GM23338 (cell line): ENCODE measurements at regions not wholly inside any gene's neighbourhood (a gene's known extent, or its start where the extent isn't known, plus 50 kb on each side); places are given as distances from the start of the nearest gene placed in this dataset.

Experiments
- ATAC-seq: fragments of 200-7000 bp; cut with Tn5 transposase; 3 replicates; pipeline ENCODE4 v1.9.1; 2020
- DNase-seq: peaks from one replicate; pipeline ENCODE4 v3.0.0-alpha.2; 2015; ENCODE audit warnings: low spot score
- H2AFZ ChIP-seq: fragments of 200-600 bp; sonication (generic); 2 replicates; pipeline ENCODE4 v1.8.0; 2016; ENCODE audit warnings: antibody characterized with exemption, mild to moderate bottlenecking, moderate library complexity
- H3F3A ChIP-seq: fragments of 200-600 bp; sonication (generic); replicated peaks from 2 replicates; pipeline ENCODE4 v1.8.0; 2017; ENCODE audit warnings: antibody characterized with exemption, mixed run types, low read depth
- H3K27ac ChIP-seq: fragments of 200-600 bp; sonication (generic); 2 replicates; pipeline ENCODE4 v1.6.1; 2016; ENCODE audit warnings: low read depth
- H3K27me3 ChIP-seq: fragments of 200-600 bp; sonication (generic); 2 replicates; pipeline ENCODE4 v1.8.0; 2016; ENCODE audit warnings: mild to moderate bottlenecking, mixed run types, moderate library complexity; ENCODE audit not compliant: insufficient read depth
- H3K36me3 ChIP-seq: fragments of 200-600 bp; sonication (generic); 2 replicates; pipeline ENCODE4 v1.8.0; 2016; ENCODE audit warnings: mild to moderate bottlenecking; ENCODE audit not compliant: insufficient read depth
- H3K4me1 ChIP-seq: fragments of 200-600 bp; sonication (generic); 2 replicates; pipeline ENCODE4 v1.8.0; 2016; ENCODE audit warnings: mild to moderate bottlenecking, moderate library complexity; ENCODE audit not compliant: insufficient read depth
- H3K4me2 ChIP-seq: fragments of 200-600 bp; sonication (generic); 2 replicates; pipeline ENCODE4 v1.7.1; 2017; ENCODE audit warnings: mixed run types
- H3K4me3 ChIP-seq: fragments of 200-600 bp; sonication (generic); 2 replicates; pipeline ENCODE4 v1.6.1; 2016; ENCODE audit warnings: mixed run types
- H3K79me2 ChIP-seq: fragments of 200-600 bp; sonication (generic); replicated peaks from 2 replicates; pipeline ENCODE4 v1.8.0; 2017; ENCODE audit warnings: mild to moderate bottlenecking; ENCODE audit not compliant: insufficient read depth
- H3K9me2 ChIP-seq: fragments of 200-600 bp; sonication (generic); 2 replicates; pipeline ENCODE4 v1.8.0; 2017; ENCODE audit not compliant: insufficient read depth
- H4K20me1 ChIP-seq: fragments of 200-600 bp; sonication (generic); replicated peaks from 2 replicates; pipeline ENCODE4 v1.8.0; 2017; ENCODE audit warnings: mild to moderate bottlenecking; ENCODE audit not compliant: insufficient read depth
- H3K27ac Mint-ChIP-seq: 2 replicates; pipeline ENCODE4 v1.8.0; 2020; ENCODE audit warnings: inconsistent platforms, mild to moderate bottlenecking, moderate library complexity, mixed read lengths
- H3K27me3 Mint-ChIP-seq: 3 replicates; pipeline ENCODE4 v1.8.0; 2022; ENCODE audit warnings: low read depth, mild to moderate bottlenecking, moderate library complexity, mixed read lengths, inconsistent platforms; ENCODE audit not compliant: insufficient read depth, poor library complexity
- H3K36me3 Mint-ChIP-seq: 3 replicates; pipeline ENCODE4 v1.8.0; 2021; ENCODE audit warnings: low read depth, mild to moderate bottlenecking, inconsistent platforms, moderate library complexity, mixed read lengths
- H3K4me1 Mint-ChIP-seq: 3 replicates; pipeline ENCODE4 v1.8.0; 2020; ENCODE audit warnings: mild to moderate bottlenecking, inconsistent platforms, mixed read lengths
- H3K4me3 Mint-ChIP-seq: 3 replicates; pipeline ENCODE4 v1.8.0; 2021; ENCODE audit warnings: moderate library complexity, mild to moderate bottlenecking, inconsistent platforms, mixed read lengths
- H3K9me3 Mint-ChIP-seq: 3 replicates; pipeline ENCODE4 v1.8.0; 2020; ENCODE audit warnings: moderate library complexity, mild to moderate bottlenecking, inconsistent platforms, mixed read lengths
- ETS1 ChIP-seq: IDR thresholded peaks from 2 replicates; pipeline ENCODE4 v1.6.1; 2016; ENCODE audit warnings: antibody characterized with exemption
- JUNB ChIP-seq: IDR thresholded peaks from one replicate; pipeline ENCODE4 v1.6.1; 2016; ENCODE audit warnings: antibody characterized with exemption; ENCODE audit not compliant: unreplicated experiment
- POLR2AphosphoS5 ChIP-seq: IDR thresholded peaks from 2 replicates; pipeline ENCODE4 v1.6.1; 2016; ENCODE audit warnings: antibody characterized with exemption, low read depth
- REST ChIP-seq: IDR thresholded peaks from one replicate; pipeline ENCODE4 v1.6.1; 2018; ENCODE audit warnings: antibody characterized with exemption; ENCODE audit not compliant: unreplicated experiment
- STAT1 ChIP-seq: IDR thresholded peaks from one replicate; pipeline ENCODE4 v1.6.1; 2016; ENCODE audit warnings: antibody characterized with exemption; ENCODE audit not compliant: unreplicated experiment
- ZNF331 ChIP-seq: fragments of 250-450 bp; sonication (Bioruptor Pico); IDR thresholded peaks from 2 replicates; pipeline ENCODE4 v1.5.0; 2020; ENCODE audit warnings: low read depth, mild to moderate bottlenecking, moderate library complexity
- ZNF462 ChIP-seq: fragments of 250-450 bp; sonication (Bioruptor Pico); IDR thresholded peaks from 2 replicates; pipeline ENCODE4 v1.5.0; 2020; ENCODE audit warnings: mild to moderate bottlenecking, moderate library complexity

- TF ChIP-seq ZNF462 (CRISPR knock-in tag) (no peak), ETS1 (no peak), POLR2AphosphoS5 (no peak), JUNB (no peak), ZNF331 (CRISPR knock-in tag) (no peak)
These were observed 106.4 kb upstream of the ARHGAP5 start (continued) for GRCh38 chr14:31970744-31971143.

GRCh38 chr14:31971612-31972011 is 105.5 kb upstream of the ARHGAP5 start:
- H3K4me2 ChIP-seq, result no peak overlapping the region
- no peaks in the 10 kb centered on the region for H3F3A ChIP-seq
- no peaks in the 10 kb centered on the region for H3K4me1 ChIP-seq
- Mint-ChIP-seq H3K4me1 (no peaks in the 10 kb centered on the region), H3K27me3 (peaks cover 2% of the 10 kb centered on the region), H3K4me3 (no peak overlapping the region), H3K36me3 (peaks cover 21% of the 10 kb centered on the region; the same call in 2 of the 3 replicates), H3K9me3 (peaks cover 47% of the 10 kb centered on the region), H3K27ac (no peak overlapping the region)
- no peaks in the 10 kb centered on the region for H3K27me3 ChIP-seq
- no peak overlapping the region for H3K4me3 ChIP-seq
- DNase-seq (no peak), ATAC-seq (no peak)
- no peak overlapping the region for H2AFZ ChIP-seq
- no peaks in the 10 kb centered on the region for H4K20me1 ChIP-seq
- no peak overlapping the region for H3K27ac ChIP-seq
- no peaks in the 10 kb centered on the region for H3K79me2 ChIP-seq
- peaks cover 11% of the 10 kb centered on the region; the same call in 1 of the 2 replicates for H3K9me2 ChIP-seq
- no peaks in the 10 kb centered on the region; the same call in 1 of the 2 replicates for H3K36me3 ChIP-seq
- TF ChIP-seq STAT1 (no peak), REST (no peak), ZNF331 (CRISPR knock-in tag) (no peak)
